ENCODE measurements at regions not wholly inside any gene's neighbourhood (a gene's known extent, or its start where the extent isn't known, plus 50 kb on each side); places are given as distances from the start of the nearest gene placed in this dataset.

DNA sequence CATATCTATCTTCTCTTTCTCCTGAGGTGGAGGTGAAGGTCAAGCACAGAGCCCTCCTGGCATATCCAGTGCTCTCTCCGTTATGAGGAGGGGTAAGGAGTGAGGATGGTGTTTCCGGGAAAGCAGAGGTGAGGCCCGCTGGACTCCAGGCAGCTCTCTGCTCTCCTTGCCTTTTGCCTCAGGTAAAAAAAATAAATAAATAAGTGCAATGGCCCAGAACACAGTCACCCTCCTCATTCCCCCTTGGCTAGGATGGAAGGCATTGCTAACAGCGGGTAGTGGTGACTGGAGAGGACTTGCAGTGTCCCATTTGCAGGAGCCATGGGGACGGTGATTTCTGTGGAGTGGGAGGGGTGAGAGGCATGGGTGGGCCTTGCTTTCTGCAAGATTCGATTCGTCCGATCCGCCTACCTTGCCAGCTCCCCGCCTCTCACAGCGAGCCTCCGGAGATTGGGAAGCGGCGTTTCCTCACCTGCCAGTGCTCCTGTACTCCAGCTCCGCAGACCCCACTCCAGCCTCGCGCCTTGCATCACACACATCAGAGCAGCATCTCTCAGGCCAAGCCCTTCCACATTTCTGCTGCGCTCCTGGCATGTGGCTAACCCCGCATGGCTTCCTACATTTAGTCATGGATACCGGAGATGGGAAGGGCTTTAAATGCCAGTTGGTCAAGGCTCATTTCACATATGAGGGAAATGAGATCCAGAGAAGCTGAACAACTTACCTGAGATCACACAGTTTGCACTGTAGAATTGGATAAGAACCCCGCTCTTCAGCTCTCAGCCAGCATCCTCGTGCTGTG, 155.2 kb downstream of the VAPA start:
- TF ChIP-seq, protein P1, sequence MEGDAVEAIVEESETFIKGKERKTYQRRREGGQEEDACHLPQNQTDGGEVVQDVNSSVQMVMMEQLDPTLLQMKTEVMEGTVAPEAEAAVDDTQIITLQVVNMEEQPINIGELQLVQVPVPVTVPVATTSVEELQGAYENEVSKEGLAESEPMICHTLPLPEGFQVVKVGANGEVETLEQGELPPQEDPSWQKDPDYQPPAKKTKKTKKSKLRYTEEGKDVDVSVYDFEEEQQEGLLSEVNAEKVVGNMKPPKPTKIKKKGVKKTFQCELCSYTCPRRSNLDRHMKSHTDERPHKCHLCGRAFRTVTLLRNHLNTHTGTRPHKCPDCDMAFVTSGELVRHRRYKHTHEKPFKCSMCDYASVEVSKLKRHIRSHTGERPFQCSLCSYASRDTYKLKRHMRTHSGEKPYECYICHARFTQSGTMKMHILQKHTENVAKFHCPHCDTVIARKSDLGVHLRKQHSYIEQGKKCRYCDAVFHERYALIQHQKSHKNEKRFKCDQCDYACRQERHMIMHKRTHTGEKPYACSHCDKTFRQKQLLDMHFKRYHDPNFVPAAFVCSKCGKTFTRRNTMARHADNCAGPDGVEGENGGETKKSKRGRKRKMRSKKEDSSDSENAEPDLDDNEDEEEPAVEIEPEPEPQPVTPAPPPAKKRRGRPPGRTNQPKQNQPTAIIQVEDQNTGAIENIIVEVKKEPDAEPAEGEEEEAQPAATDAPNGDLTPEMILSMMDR (IDR thresholded peaks at IDR 0.05; ENCODE audit: insufficient read depth, missing control alignments): no peak
- DNase-seq (ENCODE audit: insufficient read length, low spot score): no peak
- no peak for FAIRE-seq

DNA sequence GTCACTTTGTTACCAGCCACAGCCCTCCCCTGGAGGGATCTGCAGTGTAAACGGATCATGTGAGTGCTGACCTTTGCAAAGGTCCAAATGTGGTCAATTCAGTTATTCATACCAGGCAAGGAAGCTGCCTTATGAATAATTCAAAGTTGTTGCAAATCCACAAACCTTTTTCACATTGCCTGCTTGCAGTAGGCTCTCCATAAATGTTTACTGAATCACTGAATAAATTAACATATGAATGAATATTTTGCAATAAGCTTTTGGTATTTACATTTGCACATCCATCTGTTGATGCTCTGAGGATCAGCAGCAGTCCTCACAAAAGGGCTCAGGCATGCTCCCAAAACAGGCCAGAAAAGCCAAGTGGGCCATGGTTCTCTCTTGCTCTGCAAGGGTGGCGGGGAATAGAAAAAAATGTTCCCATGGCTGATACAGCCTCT, 156.8 kb downstream of the VAPA start:
- FAIRE-seq (no peak), DNase-seq (ENCODE audit: insufficient read length, low spot score) (no peak)
- TF ChIP-seq, protein P1 (IDR thresholded peaks at IDR 0.05; ENCODE audit: insufficient read depth, missing control alignments): no peak

DNA sequence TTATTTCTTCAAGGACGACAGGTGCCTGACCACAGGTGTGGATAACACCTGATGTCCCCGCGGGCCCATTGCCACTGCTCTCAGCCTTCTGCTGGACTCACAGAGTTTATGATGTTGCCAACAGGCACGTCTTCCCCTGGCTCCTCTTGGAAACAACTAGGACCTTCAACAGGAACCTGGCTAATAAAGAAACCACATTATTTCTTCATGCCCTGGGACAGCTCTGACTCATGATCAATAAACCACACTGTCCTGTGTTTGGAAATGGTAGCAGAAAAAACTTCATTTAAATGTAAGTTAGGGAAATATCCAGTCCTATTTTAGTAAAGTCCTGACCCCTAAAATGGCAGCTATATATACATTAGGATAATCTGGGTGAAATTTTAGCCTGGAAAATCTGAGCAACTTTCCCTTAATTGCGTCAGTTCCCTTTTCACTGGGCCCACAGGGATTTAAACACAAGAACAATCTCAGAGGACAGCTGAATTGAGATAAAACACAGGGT, 158.9 kb downstream of the VAPA start:
- no peak for FAIRE-seq
- DNase-seq (ENCODE audit: insufficient read length, low spot score): no peak
- TF ChIP-seq, protein P1 (IDR thresholded peaks at IDR 0.05; ENCODE audit: insufficient read depth, missing control alignments): no peak

DNA sequence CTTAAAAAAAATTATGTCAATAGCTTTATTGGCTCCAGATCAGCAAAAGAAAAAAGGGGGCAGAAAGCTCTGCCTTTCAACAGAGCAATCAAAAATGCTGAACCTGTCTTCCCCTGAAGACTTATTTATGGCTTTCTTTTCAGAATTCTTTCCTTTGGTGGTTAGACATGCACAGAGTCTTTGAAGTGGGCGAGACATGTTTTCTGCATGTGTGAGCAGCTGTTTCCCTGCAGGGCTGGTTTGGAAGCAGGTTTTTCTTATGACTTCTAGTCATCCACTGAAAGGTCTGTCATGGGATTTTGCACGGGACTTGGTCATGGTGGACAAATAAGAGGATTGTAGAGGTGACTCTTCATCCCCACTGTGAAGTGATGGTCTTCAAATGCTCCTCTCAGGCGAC, 160.3 kb downstream of the VAPA start:
- TF ChIP-seq, protein P1 (IDR thresholded peaks at IDR 0.05; ENCODE audit: insufficient read depth, missing control alignments): no peak
- DNase-seq (ENCODE audit: insufficient read length, low spot score): no peak
- FAIRE-seq: no peak

DNA sequence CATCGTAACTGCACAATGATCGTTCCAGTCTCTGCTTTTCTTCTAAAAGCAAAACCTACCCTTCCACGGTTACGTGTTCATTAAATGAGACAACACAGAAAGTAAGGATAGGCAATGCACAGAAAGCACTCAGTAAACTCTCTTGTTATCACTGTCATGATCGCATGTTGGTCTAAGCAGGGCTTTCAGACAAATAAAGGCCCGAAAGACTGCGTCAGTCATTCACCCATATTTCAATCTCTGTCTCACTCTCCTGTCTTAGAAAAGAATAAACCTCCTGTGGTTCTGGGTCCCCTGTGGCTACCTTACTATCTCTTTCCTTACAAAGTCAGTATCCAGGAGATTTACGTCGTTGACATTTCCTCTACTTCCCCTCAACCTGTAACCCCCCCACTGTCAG, 160.9 kb downstream of the VAPA start:
- DNase-seq (ENCODE audit: insufficient read length, low spot score): no peak
- FAIRE-seq: no peak
- TF ChIP-seq, protein P1 (IDR thresholded peaks at IDR 0.05; ENCODE audit: insufficient read depth, missing control alignments): no peak

DNA sequence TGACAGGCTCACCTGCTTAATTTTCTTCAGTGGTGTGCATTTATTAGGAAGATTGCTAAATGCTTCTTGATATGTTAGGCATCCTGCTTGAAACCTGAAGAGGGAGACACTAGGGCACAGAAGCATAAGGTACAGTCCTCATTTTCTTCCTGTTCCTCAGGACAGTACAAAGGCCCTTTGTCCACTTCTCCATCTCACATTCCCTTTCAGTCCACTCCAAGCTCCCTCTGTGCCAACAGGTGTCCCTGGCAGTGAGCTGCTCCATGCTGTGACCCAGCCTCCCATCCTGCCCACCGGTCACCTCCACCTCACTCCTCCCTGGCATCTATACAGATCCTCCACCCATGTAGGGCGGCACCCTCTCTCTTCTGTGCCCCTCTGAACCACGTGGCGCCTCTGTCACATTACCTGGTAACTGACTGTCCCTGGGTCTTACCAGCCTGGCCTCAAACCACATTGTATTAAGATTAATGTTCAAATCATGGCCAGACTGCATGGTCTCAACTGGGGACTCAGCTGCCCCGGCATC, 162.8 kb downstream of the VAPA start:
- FAIRE-seq (no peak), DNase-seq (ENCODE audit: insufficient read length, low spot score) (no peak)
- TF ChIP-seq, protein P1 (IDR thresholded peaks at IDR 0.05; ENCODE audit: insufficient read depth, missing control alignments): no peak

DNA sequence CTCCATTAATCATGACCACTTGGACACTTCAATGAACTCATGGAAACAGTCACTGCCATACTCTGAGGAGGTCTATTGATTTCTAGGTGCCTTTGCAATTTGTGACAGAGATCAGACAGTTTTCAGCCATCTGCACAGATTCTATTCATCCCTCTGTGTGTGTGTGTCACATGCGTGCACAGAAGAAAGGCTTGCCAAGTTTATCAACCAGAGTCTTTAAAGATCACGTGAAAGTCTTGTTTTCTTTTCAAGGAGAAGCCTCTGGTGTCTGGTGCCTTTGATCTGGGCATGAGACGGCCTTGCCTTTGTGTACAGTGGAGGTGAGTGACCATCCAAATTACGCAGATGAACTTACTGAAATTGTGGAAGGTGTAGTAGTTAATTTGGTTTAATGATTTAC, 164.2 kb downstream of the VAPA start:
- DNase-seq (ENCODE audit: insufficient read length, low spot score) (no peak), FAIRE-seq (no peak)
- TF ChIP-seq, protein P1 (IDR thresholded peaks at IDR 0.05; ENCODE audit: insufficient read depth, missing control alignments): no peak

Measured in D721Med (cell line).